HG03558 (cell line): ENCODE measurements at regions not wholly inside any gene's neighbourhood (a gene's known extent, or its start where the extent isn't known, plus 50 kb on each side); places are given as distances from the start of the nearest gene placed in this dataset.
"Not testable (repeated sequence)": the region's sequence is repeated elsewhere in the genome, so short reads cannot be mapped to it uniquely, and the experiment has no call there.

Experiments used
- ATAC-seq: cut with Tn5 transposase; IDR thresholded peaks from one replicate; pipeline ENCODE4 v1.9.1; 2021; ENCODE audit warnings: moderate number of reproducible peaks; ENCODE audit not compliant: unreplicated experiment; ENCODE audit errors: extremely low read depth

- no peak for ATAC-seq
Observed at GRCh38 chr13:23022704-23023103, 158.1 kb upstream of the SGCG start.

GRCh38 chr13:23025864-23026608 is 154.7 kb upstream of the SGCG start:
- no peak for ATAC-seq

GRCh38 chr13:23039266-23039935 is 141.4 kb upstream of the SGCG start:
- ATAC-seq, result no peak

- ATAC-seq, result no peak
Observed at GRCh38 chr13:23042181-23042580, 138.6 kb upstream of the SGCG start.

- no peak for ATAC-seq
Observed at GRCh38 chr13:23044906-23045305, 135.9 kb upstream of the SGCG start.

- ATAC-seq, result no peak
Observed at GRCh38 chr13:23050126-23050525, 130.7 kb upstream of the SGCG start.

- ATAC-seq, result not testable (repeated sequence)
Observed at GRCh38 chr13:23053711-23054110, 127.1 kb upstream of the SGCG start.

- ATAC-seq, result no peak
Observed at GRCh38 chr13:23059173-23059572, 121.6 kb upstream of the SGCG start.

GRCh38 chr13:23060959-23061358 is 119.8 kb upstream of the SGCG start:
- ATAC-seq, result no peak

GRCh38 chr13:23067129-23067528 is 113.7 kb upstream of the SGCG start:
- no peak for ATAC-seq

GRCh38 chr13:23069566-23069965 is 111.2 kb upstream of the SGCG start:
- no peak for ATAC-seq

GRCh38 chr13:23074075-23074828 is 106.5 kb upstream of the SGCG start:
- ATAC-seq, result no peak

GRCh38 chr13:23081220-23081619 is 99.6 kb upstream of the SGCG start:
- no peak for ATAC-seq

GRCh38 chr13:23081901-23082300 is 98.9 kb upstream of the SGCG start:
- ATAC-seq, result no peak

GRCh38 chr13:23086968-23087623 is 93.7 kb upstream of the SGCG start:
- no peak for ATAC-seq

- ATAC-seq, result no peak
Observed at GRCh38 chr13:23087880-23088279, 92.9 kb upstream of the SGCG start.

GRCh38 chr13:23098161-23098907 is 82.4 kb upstream of the SGCG start:
- ATAC-seq, result no peak

GRCh38 chr13:23105051-23105450 is 75.7 kb upstream of the SGCG start:
- ATAC-seq, result no peak

GRCh38 chr13:23107665-23108064 is 73.1 kb upstream of the SGCG start:
- no peak for ATAC-seq

- no peak for ATAC-seq
Observed at GRCh38 chr13:23119131-23119530, 61.6 kb upstream of the SGCG start.
